IPS-18c (cell line): ENCODE measurements at regions not wholly inside any gene's neighbourhood (a gene's known extent, or its start where the extent isn't known, plus 50 kb on each side); places are given as distances from the start of the nearest gene placed in this dataset.

Experiments
- H3K4me3 ChIP-seq: 2 replicates; pipeline ENCODE4 v1.7.0; 2013; ENCODE audit warnings: low read depth, mild to moderate bottlenecking, low read length, moderate library complexity; ENCODE audit not compliant: insufficient read depth
- H3K9me3 ChIP-seq: one replicate; pipeline ENCODE4 v1.6.1; 2013; ENCODE audit warnings: mild to moderate bottlenecking, low read length, moderate library complexity; ENCODE audit not compliant: control insufficient read depth, insufficient read depth

DNA sequence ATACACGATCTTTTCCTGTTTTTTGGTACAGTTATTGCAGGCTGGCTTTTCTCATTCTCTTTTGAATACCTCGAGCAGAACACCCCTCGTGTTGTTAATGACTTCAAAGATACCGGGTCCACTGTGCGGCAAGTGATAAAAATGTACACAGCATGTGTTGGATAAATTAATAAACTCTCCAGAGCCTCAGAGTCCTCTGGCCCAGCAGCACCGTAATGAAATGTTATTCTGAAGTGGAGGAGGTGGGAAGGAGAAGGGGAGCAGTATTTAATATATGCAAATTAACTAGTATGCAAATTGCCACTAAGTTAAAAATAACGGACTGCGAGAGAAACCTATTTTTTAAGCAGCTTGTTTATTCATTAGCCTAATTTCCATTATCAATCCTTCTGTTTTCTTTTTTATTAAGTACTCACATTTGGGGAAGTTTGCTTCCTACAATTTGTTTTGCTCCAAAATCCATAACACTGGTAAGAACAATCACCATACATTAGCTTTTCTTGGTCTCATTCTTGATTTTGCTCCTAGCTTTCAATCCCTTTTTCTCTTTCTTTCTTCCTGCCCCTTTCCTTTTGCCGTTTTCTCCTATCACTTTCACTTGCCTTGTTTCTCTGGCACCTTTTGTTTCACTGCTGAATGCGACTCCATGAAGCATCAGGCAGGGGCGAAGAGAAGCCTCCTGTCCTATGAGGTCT lies 462.3 kb upstream of the PPP2R3A start:
- Histone ChIP-seq H3K4me3 (no peak overlapping the region; the same call in 1 of the 2 replicates), H3K9me3 (peaks cover 2% of the 10 kb centered on the region)

GRCh38 chr3:135503760-135504686 lies 461.5 kb upstream of the PPP2R3A start:
- H3K9me3 ChIP-seq, result no peaks in the 10 kb centered on the region
- no peak overlapping the region; the same call in 1 of the 2 replicates for H3K4me3 ChIP-seq

DNA sequence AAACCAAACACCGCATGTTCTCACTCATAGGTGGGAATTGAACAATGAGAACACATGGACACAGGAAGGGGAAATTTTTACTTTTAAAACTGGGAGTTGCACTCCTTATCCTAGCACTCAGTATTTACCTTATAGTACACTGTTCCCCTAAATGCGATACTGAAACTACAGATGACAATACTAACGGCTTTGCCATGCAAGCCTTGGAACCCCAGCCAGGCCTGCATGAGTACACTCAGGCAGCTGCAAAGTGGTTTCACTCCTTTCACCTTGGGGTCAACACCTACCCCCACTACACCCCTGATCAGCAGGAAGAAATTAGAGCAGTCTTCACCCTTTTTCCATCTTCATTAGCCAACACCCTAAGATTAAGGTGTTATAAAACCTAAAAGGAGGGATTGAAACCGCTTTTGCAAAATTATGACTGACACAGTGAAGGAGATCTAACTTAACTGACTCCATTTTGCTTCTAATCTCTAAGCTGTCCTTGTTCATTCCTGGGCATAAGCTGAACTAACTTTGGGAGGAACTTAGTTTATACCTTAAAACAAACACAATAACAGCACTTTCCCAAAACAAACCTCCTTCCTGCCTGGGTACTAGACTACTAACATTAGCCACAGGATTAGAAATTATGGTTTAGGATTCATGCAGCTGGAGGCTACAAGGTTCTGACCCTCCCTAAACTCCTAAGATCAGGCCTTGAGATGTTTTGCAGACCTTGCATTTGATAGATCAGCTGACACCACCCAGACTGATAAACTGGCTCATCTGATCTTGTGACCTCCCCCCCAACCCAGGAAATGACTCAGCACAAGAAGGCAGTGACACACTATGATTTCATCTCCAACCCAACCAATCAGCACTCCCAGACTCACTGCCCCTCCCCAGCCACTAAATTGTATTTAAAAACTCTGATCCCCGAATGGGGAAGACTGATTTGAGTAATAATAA lies 452.1 kb upstream of the PPP2R3A start:
- no peaks in the 10 kb centered on the region for H3K9me3 ChIP-seq
- no peak overlapping the region for H3K4me3 ChIP-seq

DNA sequence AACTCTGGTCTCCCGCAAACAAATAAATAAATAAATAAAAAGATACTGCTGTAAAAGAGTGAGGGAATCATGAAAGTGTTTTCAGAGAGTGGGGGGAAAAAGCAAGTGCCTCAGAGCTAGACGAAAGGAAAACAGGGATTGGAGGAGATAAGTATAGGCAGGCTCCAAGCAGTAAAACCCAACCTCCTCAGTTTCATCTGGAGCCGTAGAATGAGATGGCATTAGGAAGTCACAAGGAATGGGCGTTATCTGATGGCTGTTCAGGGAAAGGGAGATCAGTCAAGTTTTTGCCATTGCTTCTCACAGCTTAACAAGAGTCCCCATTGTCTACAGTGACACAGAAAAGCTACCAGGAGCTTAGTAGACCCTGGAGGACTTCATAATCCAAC lies 451.5 kb upstream of the PPP2R3A start:
- Histone ChIP-seq H3K9me3 (no peaks in the 10 kb centered on the region), H3K4me3 (no peak overlapping the region)

DNA sequence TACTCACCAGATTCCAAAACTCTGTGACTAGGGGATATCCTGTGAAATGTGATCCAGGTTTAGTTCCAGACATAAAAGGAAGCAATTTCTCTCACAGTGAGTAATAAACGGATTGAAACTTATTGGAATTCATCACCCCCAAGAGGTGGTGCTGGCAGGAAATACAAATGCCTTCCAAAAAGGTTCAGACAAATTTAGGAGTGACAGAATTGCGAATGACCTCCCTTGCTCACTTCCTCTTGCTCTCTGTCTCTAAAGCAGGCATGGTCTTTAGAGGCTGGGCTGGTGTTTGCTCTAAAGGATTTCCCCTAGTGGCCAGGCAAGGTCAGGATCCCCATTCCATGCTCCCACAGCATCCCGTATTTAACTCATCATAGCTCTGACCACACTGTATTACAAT lies 449.4 kb upstream of the PPP2R3A start:
- no peaks in the 10 kb centered on the region for H3K9me3 ChIP-seq
- H3K4me3 ChIP-seq, result no peak overlapping the region

- no peaks in the 10 kb centered on the region for H3K9me3 ChIP-seq
- no peak overlapping the region for H3K4me3 ChIP-seq
Measured at GRCh38 chr3:135528413-135529015, 437.0 kb upstream of the PPP2R3A start.

DNA sequence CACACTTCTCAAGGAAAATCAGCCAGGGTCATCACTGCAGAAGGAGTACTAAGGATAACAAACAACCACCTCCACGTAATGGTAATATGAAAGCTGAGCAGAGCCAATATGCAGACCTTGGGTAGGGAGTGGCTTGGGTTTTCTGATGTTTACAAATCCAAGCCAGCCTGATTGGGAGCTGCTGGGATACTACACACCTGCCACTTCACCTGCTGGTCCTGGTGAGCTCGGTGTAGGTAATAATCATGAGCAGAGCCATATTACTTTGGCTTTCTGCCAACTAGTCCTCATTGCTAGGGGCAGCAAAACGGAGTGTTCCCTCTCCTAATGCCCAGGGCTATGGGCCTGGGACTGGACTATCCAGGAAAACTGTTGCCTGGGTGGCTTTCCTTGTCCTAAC lies 433.5 kb upstream of the PPP2R3A start:
- no peak overlapping the region for H3K4me3 ChIP-seq
- H3K9me3 ChIP-seq, result no peaks in the 10 kb centered on the region

GRCh38 chr3:135538123-135538522 lies 427.4 kb upstream of the PPP2R3A start:
- no peak overlapping the region for H3K4me3 ChIP-seq
- no peaks in the 10 kb centered on the region for H3K9me3 ChIP-seq

GRCh38 chr3:135539351-135539750 lies 426.2 kb upstream of the PPP2R3A start:
- Histone ChIP-seq H3K4me3 (no peak overlapping the region), H3K9me3 (no peaks in the 10 kb centered on the region)

- no peaks in the 10 kb centered on the region for H3K9me3 ChIP-seq
- H3K4me3 ChIP-seq, result no peak overlapping the region
Measured at GRCh38 chr3:135539854-135540253, 425.7 kb upstream of the PPP2R3A start.

- Histone ChIP-seq H3K9me3 (no peaks in the 10 kb centered on the region), H3K4me3 (no peak overlapping the region)
Measured at GRCh38 chr3:135549928-135550494, 415.5 kb upstream of the PPP2R3A start.

DNA sequence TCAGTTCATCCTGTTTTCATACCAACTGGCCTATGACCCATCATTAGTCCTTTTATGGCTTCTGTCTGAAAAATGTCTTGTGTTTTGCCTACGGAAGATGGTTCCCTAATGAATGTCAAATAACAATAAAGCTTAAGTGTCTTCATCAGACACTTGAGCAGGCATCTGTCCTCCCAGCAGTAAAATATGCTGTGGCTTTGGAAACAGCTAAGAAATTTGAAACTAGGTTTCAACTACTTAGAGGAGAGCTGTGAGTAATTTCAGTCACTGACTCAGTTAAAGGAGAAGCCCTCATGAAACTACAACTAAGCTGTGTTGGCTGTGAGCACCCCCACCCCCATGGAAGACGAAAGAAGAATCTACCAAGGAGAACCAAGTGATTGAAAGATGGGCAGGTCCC lies 409.4 kb upstream of the PPP2R3A start:
- Histone ChIP-seq H3K4me3 (no peak overlapping the region), H3K9me3 (no peaks in the 10 kb centered on the region)

- Histone ChIP-seq H3K4me3 (no peak overlapping the region), H3K9me3 (no peaks in the 10 kb centered on the region)
Measured at GRCh38 chr3:135558150-135558783, 407.3 kb upstream of the PPP2R3A start.

DNA sequence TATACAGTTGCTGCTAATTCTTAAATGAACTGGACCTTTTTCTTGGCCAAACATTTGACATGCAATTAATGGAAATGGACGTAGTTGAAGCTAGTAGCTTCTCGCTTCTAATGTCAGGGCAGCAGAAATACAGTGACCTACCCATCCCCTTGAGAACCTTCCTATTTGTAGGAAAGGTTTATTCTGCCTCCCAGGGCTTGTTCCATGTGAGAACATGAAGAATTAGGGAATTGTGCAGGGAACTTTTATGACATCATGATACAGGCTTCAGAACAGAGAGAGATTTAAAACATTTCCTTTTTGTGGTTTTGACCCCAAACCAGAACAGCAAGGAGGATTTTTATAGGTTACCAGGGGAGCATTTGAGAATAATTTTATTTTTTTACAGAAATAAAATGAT lies 406.6 kb upstream of the PPP2R3A start:
- no peaks in the 10 kb centered on the region for H3K9me3 ChIP-seq
- H3K4me3 ChIP-seq, result no peak overlapping the region

GRCh38 chr3:135559802-135560201 lies 405.7 kb upstream of the PPP2R3A start:
- H3K9me3 ChIP-seq, result no peaks in the 10 kb centered on the region
- no peak overlapping the region for H3K4me3 ChIP-seq

DNA sequence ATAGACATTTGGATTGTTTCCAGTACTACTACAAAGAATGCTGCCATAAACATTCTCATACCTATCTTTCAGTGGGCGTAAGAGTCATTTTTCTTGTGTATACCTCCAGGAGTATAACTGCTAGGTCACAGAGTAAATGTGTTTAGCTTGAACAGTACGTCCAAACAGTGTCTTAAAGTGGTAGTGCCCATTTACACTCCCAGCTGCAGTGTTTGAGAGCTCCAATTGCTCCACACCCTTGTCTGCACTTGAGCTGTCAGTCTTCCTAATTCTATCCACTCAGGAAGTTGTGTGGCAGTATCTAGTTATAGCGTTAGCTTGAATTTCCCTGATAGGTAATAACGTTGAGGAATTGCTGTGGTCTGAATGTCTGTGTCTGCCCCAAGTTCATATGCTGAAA lies 404.7 kb upstream of the PPP2R3A start:
- no peaks in the 10 kb centered on the region for H3K9me3 ChIP-seq
- no peak overlapping the region for H3K4me3 ChIP-seq
